ENCODE measurements at regions not wholly inside any gene's neighbourhood (a gene's known extent, or its start where the extent isn't known, plus 50 kb on each side); places are given as distances from the start of the nearest gene placed in this dataset.

DNA sequence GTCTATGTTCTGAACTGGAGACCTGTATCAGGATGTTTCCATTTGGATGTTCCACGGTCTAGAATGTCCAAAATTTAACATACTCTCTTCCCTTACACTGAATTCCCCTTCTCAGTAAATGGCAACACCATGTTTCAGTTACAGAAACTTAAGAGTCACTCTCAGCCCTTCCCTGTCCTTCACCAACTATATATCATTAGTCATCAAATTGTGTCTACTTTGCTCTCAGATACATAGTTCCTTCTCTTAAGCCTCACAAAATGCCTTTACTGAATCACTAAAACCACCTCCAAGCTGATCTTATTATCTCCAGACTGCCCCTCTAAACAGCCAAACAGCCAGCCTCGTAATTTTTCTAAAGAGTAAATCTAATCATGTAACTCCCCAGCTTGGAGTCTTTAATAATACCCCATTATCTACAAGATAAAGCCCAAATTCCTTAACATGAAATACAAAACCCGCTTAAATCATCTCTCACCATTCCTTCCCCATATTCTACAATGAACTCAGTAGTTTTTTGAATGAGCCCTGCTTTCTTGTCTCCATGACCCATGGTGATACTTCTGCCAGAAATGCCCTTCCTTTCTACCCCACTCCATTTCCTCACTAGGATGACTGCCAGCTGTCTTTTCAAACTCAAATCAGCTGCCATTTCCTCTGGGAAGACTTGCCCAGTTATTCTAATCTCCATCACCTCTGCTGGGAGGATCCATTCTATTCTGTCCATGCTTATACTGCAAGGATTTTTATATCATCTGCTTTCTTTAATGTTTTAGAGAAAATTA, 102.7 kb upstream of the ARHGAP42 start:
- TF ChIP-seq CTCF (IDR thresholded peaks at IDR 0.05): no peak
- no peak for TF ChIP-seq POLR2A (IDR thresholded peaks at IDR 0.05)
- no peak for TF ChIP-seq EP300 (IDR thresholded peaks at IDR 0.05)
